SW480 (cell line): ENCODE measurements at regions not wholly inside any gene's neighbourhood (a gene's known extent, or its start where the extent isn't known, plus 50 kb on each side); places are given as distances from the start of the nearest gene placed in this dataset.

Source experiments
- DNase-seq: peaks from one replicate; pipeline ENCODE4 v3.0.0-alpha.2; 2016; ENCODE audit warnings: low spot score

DNA sequence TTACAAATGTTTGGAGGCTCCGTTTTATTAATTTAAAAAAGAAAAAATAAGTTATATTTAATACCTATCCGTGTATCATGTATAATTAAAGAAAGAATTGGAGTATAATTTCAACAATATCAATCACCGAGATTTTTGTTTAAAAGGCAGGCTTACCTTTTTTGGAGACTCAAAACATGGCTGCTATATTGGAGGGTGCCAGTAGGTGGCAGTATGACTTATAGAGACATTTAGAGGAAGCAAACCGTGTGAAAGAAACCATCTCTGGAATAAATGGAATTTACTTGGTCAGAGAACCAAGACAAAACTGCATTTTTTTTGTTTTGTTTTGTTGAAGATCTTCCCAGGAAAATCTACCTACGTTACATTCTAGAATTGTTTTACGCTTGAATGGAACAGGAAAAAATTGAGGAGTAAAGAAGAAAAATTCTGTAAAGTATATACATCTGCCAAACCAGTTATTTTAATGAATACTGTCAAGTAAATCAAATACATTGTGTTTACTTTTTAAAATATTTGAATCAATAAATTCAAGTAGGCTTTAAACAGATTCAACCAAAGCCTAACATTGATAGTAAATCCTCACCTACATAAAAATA, 802.6 kb upstream of the ALCAM start:
- peak; percentile 26 for DNase-seq

DNA sequence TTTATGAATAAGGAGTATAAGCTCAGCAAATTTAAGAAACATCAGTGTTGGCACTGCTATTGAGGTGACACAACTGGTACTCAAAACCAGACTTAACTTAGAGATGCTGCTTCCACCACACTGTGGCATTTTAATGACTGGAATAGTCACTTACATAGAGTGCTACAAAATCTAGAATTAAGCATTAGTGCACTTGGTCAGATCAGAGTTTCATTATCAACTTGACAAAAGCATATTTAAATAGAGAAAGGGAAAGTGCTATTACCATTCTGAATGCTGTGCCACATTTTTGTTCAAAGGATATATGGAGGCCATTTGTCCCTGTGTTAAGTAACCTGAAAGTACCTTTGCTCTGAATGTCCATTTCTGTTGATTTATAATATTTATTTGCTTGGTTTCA, 800.7 kb upstream of the ALCAM start:
- DNase-seq, result no peak

DNA sequence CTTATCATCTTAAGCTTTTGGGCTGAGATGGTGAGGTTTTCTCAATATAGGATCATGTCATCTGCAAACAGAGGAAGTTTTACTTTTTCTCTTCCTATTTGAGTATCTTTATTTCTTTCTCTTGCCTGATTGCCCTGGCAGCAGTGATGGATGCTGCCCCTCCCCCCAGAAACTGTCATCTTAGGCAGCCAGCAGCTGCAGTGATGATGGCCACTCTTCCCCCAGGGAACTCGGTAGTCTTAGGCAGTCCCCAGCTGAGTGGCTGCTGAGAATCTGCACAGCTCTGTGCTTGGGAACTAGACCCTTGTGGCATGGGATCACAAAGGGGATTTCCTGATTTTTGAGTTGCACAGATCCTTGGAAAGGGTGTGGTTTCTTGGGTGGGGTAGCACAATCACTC, 791.1 kb upstream of the ALCAM start:
- no peak for DNase-seq

DNA sequence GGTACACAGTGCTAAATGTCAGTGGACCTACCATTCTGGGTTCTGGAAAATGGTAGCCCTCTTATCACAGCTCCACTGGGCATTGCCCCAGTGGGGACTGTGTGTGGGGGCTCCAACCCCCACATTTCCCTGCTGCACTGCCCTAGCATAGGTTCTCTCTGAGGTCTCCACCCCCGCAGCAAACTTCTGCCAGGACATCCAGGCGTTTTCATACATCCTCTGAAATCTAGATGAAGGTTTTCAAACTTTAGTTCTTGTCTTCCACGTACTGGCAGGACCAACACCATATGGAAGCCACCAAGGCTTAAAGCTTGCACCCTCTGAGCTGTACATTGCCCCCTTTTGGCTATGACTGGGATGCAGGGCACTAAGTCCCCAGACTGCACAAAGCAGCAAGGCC, 788.2 kb upstream of the ALCAM start:
- DNase-seq, result no peak

DNA sequence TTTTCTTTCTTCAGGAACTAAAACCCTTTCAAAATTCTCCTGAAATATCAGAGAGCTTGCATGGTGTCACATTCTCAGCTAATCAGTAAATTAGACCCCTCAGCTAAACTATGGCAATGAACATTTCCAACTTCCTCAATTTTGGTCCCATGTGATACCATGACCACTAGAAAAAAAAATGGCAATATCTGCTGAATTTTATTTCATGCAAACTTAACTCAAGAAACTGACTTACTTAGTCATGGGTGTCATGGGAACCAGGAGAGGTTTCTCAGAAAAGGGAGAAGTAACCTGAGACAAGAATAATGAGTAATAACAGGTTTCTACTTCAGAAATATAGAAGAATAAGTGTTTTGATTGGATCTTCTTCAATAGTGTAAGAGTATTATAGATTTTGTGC, 784.6 kb upstream of the ALCAM start:
- DNase-seq, result no peak

DNA sequence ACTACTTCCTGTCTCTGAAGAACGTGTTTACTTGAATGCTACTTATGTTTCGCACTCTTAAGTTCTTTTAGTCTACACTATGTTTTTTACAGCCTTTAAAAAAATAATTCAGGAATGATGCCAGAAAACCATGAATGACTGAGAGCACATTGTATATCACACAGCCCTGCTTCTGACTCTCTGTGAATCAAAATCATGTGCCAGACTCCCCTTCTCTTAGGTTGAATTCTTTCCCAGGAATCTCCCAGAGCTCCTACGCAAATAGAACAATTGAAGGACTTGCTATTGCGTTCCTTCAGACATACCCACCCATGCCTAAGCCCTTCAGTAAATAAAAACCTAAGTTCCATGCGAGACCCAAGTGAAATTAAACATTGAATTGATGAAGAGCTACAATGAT, 782.0 kb upstream of the ALCAM start:
- DNase-seq, result no peak

DNA sequence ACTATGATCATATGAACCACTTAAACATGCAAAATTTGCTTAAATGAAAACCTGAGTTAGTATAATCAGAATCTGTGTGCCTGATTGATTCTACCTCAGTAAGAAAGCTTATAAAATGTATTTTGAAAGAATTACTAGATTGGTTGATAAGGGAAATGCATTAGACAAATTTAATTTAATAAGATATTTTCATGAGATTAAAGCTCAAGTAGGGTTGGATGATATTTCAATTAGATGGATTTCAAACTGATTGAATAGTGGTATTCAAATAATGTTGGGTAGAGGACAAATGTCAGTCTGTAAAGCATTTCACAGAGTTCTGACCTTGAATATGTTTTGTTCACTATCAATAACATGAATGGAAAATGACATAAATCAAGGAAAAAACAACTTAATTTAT, 780.4 kb upstream of the ALCAM start:
- no peak for DNase-seq

DNA sequence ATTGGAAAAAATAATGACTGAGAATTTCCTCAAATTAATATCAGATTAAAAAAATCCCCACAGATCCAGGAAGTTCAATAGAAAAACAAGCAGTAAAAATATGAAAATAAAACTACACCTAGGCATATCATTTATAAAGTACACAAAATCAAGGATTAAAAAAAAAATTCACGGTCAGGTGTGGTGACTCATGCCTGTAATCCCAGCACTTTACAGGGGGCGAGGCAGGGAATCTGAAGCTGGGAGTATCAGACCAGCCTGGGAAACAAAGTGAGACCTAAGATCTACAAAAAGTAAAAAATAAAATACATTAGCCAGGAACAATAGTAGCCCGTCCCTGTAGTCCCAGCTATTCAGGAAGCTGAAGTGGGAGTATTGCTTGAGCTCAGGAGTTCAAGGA, 778.3 kb upstream of the ALCAM start:
- DNase-seq, result no peak

DNA sequence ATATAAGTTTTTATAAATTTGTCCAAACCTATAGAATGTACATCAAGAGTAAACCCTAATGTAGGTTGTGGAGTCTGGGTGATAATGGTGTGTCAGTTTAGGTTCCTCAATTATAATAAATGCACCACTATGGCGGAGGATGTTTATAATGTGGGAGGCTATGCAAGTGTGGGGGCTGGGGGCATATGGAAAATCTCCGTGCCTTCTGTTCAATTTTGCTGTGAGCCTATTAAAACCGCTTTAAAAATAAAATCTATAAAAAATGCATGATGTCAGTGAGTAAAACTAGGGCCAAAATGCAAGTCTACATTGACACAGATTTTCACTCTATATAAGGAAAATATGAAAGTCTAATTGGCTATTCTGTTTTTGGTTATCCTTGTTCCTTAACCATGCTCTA, 774.9 kb upstream of the ALCAM start:
- no peak for DNase-seq

DNA sequence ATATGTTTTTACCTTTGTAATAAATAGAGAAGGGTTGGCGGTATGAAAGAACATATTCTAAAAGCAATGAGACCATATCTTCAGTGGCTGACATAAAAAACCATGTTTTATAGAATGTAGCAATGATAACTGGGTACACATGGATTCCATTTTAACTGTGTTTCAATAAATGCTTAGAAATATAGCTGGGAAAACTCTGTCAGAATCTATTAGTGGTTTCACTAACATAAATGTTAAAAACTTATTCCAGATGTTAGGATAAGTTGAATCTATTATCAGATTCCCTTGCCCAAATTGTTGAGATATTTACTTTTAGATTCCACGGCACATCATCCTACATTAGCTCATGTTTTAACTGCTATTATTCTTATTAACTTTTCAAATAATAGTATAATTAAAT, 772.2 kb upstream of the ALCAM start:
- no peak for DNase-seq

DNA sequence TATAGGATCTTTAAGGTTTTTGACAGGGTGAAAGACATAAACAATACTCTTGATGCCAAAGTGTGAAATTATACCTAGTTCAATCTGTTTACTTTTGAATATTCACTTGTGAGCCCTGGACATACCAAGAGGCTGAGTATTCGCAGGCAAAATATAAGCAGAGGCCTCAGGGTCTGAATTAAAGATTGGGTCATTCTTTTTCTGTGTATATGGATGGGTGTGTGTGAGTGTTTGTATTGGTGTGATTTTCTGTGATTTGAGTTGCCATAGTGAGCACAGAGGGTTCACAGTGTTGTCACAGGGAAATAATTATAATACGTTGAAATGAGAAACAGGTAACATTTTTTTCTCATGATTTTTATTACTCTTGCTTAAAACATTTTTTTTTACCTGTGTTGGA, 770.7 kb upstream of the ALCAM start:
- DNase-seq, result no peak

DNA sequence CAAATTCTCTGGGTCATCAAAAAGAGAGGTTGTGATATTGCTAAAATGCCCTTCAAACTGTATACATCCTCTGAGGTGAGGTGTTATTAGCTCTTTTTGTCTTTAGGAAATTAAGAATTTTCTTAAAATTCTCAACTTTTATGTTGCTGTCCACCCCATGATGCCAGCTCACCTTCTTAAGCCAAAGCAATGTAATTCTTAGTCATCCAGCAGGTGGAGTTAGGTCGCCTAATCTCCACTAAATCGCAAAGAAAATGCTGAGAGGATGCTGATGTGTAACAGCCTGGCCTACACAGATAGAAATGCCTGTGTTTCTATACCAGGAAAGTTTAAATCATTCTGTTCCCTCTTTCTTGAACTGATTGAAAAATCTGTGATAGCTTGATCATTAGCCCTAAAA, 770.2 kb upstream of the ALCAM start:
- peak; percentile 25 for DNase-seq

DNA sequence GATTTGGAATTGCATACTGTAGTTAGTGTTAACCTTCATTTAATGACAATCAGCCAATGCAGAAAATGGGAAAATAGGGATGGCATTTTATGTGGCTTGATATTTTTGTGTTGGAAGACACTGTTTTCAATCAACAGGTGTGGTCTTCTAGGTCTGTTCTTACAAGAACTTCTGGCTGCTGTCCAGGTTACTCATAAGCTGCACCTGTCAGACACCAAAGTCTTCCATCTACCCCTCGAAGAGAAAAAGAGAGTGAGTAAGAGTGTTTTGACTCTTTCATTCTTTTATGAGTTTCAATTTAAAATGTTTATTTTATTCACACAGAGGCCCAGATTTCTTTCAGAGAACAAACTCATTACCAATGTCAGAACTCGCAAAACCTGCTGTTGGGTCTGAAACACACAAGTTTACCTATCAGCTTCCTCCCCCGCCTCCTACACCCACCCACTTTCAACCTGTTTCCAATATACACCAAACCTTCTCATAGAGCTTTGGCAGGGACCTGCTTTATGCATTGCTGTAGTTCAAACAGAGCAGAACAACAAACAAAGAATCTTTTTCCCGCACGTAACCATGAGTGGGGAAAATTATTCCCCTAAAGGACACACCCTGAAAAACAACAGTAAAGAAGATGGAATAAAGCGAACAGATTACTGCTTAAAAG, 767.7 kb upstream of the ALCAM start:
- no peak for DNase-seq

DNA sequence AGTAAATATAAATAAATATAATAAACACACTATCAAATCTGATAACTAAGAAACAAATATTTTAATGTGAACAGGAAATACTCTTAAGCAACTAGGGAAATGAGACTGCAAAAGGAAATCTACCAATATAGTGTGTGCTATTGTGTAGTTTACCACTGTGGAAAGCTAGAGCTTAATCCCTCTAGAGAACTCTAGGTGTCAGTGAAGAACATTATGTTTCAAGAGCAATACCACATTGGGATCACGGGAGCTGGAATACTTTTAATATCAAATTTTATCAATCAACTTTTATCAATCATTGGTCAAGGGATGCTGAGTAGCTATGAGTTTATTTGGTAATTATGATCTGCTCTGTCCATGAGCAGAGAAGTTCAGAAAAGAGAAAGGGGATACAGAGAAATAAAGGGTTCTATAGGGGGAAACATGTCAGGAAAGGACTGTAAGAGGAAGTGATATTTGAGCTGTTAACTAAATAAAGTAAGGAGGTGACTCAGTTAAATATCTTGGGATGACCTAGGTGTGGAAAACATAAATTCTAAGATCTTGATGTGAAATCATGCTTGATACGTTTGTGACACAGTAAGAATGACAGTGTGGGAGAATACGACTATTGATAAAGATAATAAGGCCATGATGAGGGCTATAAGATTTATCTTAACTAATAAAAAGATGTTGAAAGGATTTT, 762.2 kb upstream of the ALCAM start:
- DNase-seq, result peak; percentile 8

DNA sequence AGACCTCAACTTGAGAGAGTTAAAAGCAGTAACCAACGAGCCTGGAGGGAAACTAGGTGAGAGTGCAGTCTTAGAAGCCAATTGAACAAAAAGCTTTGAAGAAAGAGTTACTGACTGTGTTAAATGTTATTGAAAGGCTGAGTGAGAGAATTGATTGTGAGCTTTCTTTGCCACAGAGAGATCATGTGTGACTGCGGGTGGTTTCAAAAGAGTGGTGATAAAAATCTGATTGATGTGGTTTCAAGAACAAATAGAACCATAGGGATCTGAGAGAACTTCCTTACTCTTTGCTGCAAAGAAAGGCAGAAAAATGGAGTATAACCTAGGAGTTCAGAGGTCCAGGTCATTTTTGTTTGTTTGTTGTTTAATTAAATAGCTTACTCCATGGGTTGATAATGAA, 759.9 kb upstream of the ALCAM start:
- DNase-seq, result peak; percentile 84

DNA sequence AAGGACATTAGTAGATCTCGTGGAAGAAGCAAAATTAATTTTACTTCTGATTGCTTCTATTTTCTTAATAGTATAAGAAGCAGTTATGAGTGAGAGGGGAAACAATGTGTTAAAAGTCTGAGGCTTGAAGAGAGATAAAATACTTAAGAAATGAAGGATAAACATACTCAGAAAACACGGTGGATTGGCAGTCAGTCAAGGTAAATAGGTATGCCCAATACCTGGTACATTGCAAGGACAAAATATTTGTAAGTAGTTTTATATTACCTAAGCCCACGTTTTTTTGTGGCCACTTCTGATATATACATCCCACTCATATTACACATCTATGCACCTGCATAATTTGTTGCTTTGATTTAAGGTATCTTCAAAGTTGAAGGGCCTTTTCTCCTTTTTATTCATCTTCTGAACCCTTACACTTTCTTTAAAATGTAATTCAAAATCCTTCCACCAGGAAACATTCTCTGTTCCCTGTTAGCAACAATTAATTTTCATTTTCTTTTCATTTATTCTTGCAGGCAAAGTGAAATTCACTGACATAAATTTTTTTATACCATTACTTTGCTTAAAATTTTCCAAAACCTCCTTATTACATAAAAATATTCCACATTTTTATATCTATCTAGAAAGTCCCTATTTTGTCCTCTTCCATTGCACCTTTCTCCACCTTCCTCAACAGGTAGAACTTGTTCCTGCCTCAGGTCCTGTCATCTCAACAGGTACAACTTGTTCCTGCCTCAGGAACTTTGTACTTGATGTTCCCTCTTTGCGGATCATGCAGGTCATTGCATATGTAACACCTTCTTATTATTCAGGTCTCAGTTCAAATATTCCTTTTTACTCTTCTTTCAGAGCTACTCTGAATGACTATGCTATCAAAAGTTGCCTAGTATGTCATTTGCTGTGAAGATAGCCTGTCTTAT, 755.7 kb upstream of the ALCAM start:
- DNase-seq, result no peak

DNA sequence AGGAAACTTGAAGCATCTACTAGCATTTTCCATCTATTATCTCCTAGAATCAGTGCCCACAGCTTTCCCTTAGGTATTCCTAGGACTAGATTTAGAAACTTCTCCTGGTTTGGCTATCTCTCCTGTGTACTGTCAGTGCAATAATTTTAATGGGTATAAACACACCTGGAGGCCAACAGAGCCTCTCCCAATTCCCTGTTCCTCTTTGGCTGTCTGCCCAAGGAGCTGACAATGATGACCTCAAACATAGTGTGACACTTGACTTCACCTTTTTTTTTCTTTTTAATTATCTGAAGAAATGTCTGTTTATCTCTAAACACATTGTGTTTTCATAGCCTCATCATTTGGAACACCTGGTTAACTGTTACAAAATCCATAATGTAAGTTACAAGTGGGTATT, 754.5 kb upstream of the ALCAM start:
- no peak for DNase-seq

DNA sequence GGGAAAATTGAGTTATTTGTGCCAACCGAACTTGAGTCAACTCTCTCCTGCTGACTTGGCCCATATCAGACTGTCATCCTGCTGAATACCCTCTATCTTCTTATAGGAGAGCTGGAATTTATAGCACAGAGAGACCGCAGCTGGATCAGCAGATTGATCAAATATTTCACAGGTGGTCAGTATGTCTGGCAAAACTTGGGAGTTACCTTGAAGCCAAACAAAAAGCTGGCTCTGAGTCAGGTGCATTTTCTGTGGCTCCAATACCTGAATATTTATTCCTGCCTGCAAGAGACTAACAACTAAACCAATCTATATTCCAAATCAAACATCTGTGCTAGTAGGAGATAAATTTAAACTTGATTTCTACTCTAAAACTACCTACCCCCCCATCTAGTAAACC, 752.1 kb upstream of the ALCAM start:
- DNase-seq, result no peak

DNA sequence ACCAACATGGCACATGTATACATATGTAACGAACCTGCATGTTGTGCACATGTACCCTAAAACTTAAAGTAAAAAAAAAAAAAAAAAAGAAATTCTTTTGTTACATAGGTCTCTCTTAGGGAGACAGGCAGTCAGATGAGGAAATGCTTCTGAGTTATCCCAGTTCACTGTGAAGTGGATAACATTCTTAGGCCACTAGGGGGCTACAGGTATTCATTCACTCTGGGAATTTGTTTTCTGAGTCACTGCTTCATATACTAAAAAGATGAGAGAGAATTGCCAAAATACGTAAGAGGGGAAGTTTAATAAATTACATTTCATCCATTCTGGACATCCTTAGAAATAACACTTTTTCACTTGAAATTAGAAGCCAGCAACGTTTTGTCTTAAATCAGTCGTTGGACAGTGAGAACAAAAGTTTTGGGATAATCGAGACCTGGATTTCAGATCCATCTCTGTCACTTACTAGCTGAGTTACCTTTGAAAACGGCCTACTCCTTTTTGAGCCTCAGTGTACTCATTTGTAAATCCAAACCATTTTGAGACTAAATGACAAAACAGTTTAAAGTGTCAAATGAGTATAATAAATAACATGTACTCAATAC, 738.4 kb upstream of the ALCAM start:
- peak; percentile 21 for DNase-seq

DNA sequence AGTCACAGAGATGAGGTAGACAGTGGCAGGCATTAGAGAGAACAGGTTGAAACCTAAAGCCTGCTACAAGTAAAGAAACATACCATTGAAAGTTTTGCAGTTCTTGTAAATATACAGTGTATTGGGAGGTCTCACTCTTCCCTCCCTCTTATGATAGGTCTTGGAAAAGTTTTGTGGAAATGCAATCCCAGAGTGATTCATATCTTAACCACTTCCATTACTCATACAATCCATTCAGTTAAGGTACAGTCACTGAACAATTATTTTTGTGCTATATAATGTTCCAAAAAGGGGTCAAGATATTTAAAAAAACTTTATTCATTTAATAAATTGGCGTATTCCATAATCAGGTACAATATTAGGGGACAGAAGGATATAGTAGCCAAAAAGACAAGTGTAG, 737.7 kb upstream of the ALCAM start:
- no peak for DNase-seq

DNA sequence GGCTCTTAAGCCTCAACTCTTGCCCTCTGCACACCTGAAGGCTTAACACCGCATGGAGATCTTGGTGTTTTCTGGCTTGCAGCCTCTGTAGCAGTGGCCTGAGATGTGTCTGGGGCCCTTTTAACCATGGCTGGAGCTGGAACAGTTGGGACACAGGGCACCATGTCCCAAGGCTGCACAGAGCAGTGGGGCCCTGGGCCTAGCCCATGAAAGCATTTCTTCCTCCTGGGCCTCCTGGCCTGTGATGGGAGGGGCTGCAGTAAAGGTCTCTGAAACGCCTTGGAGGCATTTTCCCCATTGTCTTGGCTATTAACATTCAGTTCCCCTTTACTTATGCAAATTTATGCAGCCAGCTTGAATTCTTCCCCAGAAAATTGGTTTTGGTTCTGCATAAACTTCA, 735.5 kb upstream of the ALCAM start:
- DNase-seq, result no peak

DNA sequence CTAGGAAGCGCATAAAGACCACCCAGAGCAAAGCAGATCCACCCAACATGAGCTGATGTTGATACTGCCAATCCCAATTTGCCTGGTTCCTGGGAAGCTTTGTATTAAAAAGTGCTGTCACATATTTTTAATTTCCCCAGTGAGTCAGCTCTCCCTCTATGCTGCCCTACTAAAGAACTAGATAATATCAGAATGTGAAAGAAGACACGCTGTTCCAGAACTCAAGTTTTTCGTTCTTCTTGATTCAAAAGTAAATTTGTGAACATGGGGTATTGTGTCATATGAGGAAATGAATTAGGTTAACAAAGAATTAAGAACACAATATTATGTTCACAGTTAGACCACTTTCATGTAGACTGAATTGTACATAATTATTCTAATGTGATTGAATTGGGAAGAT, 734.2 kb upstream of the ALCAM start:
- DNase-seq, result no peak
